ENCODE measurements at regions not wholly inside any gene's neighbourhood (a gene's known extent, or its start where the extent isn't known, plus 50 kb on each side); places are given as distances from the start of the nearest gene placed in this dataset.

GRCh38 chr3:178405531-178405930, 130.7 kb upstream of the KCNMB2 start:
- ATAC-seq (ENCODE audit: low FRiP score) (no peak), DNase-seq (ENCODE audit: low spot score) (no peak)
- no peak for TF ChIP-seq CTCF (IDR thresholded peaks at IDR 0.05)

- DNase-seq (ENCODE audit: low spot score), result no peak
- ATAC-seq (ENCODE audit: low FRiP score), result no peak
- no peak for TF ChIP-seq CTCF (IDR thresholded peaks at IDR 0.05)
Measured at GRCh38 chr3:178406206-178406605, 130.0 kb upstream of the KCNMB2 start.

- no peak for TF ChIP-seq CTCF (IDR thresholded peaks at IDR 0.05)
- no peak for DNase-seq (ENCODE audit: low spot score)
- no peak for ATAC-seq (ENCODE audit: low FRiP score)
Measured at GRCh38 chr3:178415384-178415783, 120.9 kb upstream of the KCNMB2 start.

- ATAC-seq (ENCODE audit: low FRiP score) (no peak), DNase-seq (ENCODE audit: low spot score) (no peak)
- TF ChIP-seq CTCF (IDR thresholded peaks at IDR 0.05), result no peak
Measured at GRCh38 chr3:178417736-178418135, 118.5 kb upstream of the KCNMB2 start.

GRCh38 chr3:178419071-178419470, 117.2 kb upstream of the KCNMB2 start:
- DNase-seq (ENCODE audit: low spot score) (no peak), ATAC-seq (ENCODE audit: low FRiP score) (peak; percentile 92)
- TF ChIP-seq CTCF (IDR thresholded peaks at IDR 0.05), result no peak

- no peak for TF ChIP-seq CTCF (IDR thresholded peaks at IDR 0.05)
- DNase-seq (ENCODE audit: low spot score), result no peak
- ATAC-seq (ENCODE audit: low FRiP score), result no peak
Measured at GRCh38 chr3:178420033-178420432, 116.2 kb upstream of the KCNMB2 start.

GRCh38 chr3:178421069-178421468, 115.2 kb upstream of the KCNMB2 start:
- no peak for DNase-seq (ENCODE audit: low spot score)
- no peak for ATAC-seq (ENCODE audit: low FRiP score)
- no peak for TF ChIP-seq CTCF (IDR thresholded peaks at IDR 0.05)

Data from omental fat pad (tissue), 3 donors.